ENCODE measurements at regions not wholly inside any gene's neighbourhood (a gene's known extent, or its start where the extent isn't known, plus 50 kb on each side); places are given as distances from the start of the nearest gene placed in this dataset.

- ChIA-PET CTCF (no interaction called here), RAD21 (ENCODE audit: unreplicated experiment) (no interaction called here), SMC1A (ENCODE audit: uncharacterized antibody, unreplicated experiment) (no interaction called here), POLR2A (no interaction called here)
- in situ Hi-C loops (cut with MboI), result no loop called here
- FAIRE-seq, result no peak
- H3K79me2 ChIP-seq (ENCODE audit: control insufficient read depth, insufficient read depth, low read length), result no peaks in the 10 kb centered on the region
- H3K4me2 ChIP-seq (ENCODE audit: control insufficient read depth, insufficient read depth), result no peak overlapping the region
- WGBS (ENCODE audit: insufficient coverage, insufficient replicate concordance, low lambda C conversion rate, missing lambda C conversion rate), result 93% methylated on average over 2 of the region's 2 CpGs
- no peak for DNase-seq (ENCODE audit: low read depth, low spot score)
- no peak overlapping the region for H3K4me3 ChIP-seq
- H3K27me3 ChIP-seq (replicated peaks in 1 of 2; ENCODE audit: control insufficient read depth in 2 of 2, insufficient read depth in 2 of 2, low read length in 1 of 2), result no peaks in the 10 kb centered on the region
- no TSS peak for BruUV-seq (replicated peaks)
- H2AFZ ChIP-seq (ENCODE audit: control insufficient read depth, low read depth, low read length), result no peak overlapping the region
- no peak for ATAC-seq
- no peaks in the 10 kb centered on the region for H3K36me3 ChIP-seq (ENCODE audit: control insufficient read depth in 2 of 2, insufficient read depth in 2 of 2, low read length in 1 of 2)
- H3K9me3 ChIP-seq (replicated peaks; ENCODE audit: control insufficient read depth, insufficient read depth, low read length), result no peaks in the 10 kb centered on the region
- no peak overlapping the region for H3K9ac ChIP-seq (ENCODE audit: control insufficient read depth, insufficient read depth, low read length)
- H3K4me1 ChIP-seq (ENCODE audit: control insufficient read depth, insufficient read depth, low read length), result no peaks in the 10 kb centered on the region
- intact Hi-C loops (cut with micrococcal nuclease; ENCODE audit: unreplicated experiment), result no loop called here
- no peaks in the 10 kb centered on the region for H4K20me1 ChIP-seq (ENCODE audit: control insufficient read depth, insufficient read depth)
- H3K27ac ChIP-seq (ENCODE audit: control insufficient read depth, insufficient read depth), result no peak overlapping the region
- TF ChIP-seq BCL11A (IDR thresholded peaks at IDR 0.05; ENCODE audit: low read depth, low read length), result no peak
- no peak for TF ChIP-seq NKRF (conservative IDR thresholded peaks at IDR 0.05)
- TF ChIP-seq, protein P1, sequence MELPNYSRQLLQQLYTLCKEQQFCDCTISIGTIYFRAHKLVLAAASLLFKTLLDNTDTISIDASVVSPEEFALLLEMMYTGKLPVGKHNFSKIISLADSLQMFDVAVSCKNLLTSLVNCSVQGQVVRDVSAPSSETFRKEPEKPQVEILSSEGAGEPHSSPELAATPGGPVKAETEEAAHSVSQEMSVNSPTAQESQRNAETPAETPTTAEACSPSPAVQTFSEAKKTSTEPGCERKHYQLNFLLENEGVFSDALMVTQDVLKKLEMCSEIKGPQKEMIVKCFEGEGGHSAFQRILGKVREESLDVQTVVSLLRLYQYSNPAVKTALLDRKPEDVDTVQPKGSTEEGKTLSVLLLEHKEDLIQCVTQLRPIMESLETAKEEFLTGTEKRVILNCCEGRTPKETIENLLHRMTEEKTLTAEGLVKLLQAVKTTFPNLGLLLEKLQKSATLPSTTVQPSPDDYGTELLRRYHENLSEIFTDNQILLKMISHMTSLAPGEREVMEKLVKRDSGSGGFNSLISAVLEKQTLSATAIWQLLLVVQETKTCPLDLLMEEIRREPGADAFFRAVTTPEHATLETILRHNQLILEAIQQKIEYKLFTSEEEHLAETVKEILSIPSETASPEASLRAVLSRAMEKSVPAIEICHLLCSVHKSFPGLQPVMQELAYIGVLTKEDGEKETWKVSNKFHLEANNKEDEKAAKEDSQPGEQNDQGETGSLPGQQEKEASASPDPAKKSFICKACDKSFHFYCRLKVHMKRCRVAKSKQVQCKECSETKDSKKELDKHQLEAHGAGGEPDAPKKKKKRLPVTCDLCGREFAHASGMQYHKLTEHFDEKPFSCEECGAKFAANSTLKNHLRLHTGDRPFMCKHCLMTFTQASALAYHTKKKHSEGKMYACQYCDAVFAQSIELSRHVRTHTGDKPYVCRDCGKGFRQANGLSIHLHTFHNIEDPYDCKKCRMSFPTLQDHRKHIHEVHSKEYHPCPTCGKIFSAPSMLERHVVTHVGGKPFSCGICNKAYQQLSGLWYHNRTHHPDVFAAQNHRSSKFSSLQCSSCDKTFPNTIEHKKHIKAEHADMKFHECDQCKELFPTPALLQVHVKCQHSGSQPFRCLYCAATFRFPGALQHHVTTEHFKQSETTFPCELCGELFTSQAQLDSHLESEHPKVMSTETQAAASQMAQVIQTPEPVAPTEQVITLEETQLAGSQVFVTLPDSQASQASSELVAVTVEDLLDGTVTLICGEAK (IDR thresholded peaks at IDR 0.05; ENCODE audit: borderline replicate concordance), result no peak
- no peak for TF ChIP-seq DPF2 (IDR thresholded peaks at IDR 0.05)
- no peak for TF ChIP-seq RBBP5 (conservative IDR thresholded peaks at IDR 0.05)
- TF ChIP-seq, protein P2, sequence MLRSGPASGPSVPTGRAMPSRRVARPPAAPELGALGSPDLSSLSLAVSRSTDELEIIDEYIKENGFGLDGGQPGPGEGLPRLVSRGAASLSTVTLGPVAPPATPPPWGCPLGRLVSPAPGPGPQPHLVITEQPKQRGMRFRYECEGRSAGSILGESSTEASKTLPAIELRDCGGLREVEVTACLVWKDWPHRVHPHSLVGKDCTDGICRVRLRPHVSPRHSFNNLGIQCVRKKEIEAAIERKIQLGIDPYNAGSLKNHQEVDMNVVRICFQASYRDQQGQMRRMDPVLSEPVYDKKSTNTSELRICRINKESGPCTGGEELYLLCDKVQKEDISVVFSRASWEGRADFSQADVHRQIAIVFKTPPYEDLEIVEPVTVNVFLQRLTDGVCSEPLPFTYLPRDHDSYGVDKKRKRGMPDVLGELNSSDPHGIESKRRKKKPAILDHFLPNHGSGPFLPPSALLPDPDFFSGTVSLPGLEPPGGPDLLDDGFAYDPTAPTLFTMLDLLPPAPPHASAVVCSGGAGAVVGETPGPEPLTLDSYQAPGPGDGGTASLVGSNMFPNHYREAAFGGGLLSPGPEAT (IDR thresholded peaks at IDR 0.05; ENCODE audit: low read depth), result no peak
- TF ChIP-seq FOXK2 (IDR thresholded peaks at IDR 0.05), result no peak
- no peak for TF ChIP-seq SRF (IDR thresholded peaks at IDR 0.05; ENCODE audit: low read depth in 2 of 2, low read length in 2 of 2)
- no peak for TF ChIP-seq NFXL1 (IDR thresholded peaks at IDR 0.05; ENCODE audit: borderline replicate concordance)
- no peak for TF ChIP-seq ZNF622 (IDR thresholded peaks at IDR 0.05)
- TF ChIP-seq MEF2A (IDR thresholded peaks at IDR 0.05; ENCODE audit: insufficient read depth, low read depth, low read length), result no peak
- TF ChIP-seq USF1 (IDR thresholded peaks at IDR 0.05; ENCODE audit: borderline replicate concordance, extremely low read length, insufficient read depth, low read depth, low read length), result no peak
- TF ChIP-seq RELA (IDR thresholded peaks at IDR 0.05; ENCODE audit: borderline replicate concordance, partially characterized antibody), result no peak
- TF ChIP-seq YY1 (IDR thresholded peaks at IDR 0.05; ENCODE audit: low read depth, low read length), result no peak
- TF ChIP-seq ATF7 (IDR thresholded peaks at IDR 0.05; ENCODE audit: low read depth), result no peak
These were observed 1697.2 kb upstream of the PCDH20 start for GRCh38 chr13:63112799-63113395.
